GM13976 (cell line): ENCODE measurements at regions not wholly inside any gene's neighbourhood (a gene's known extent, or its start where the extent isn't known, plus 50 kb on each side); places are given as distances from the start of the nearest gene placed in this dataset.

ENCODE experiments used
- DNase-seq: peaks from one replicate; pipeline ENCODE4 v3.0.0; 2012; ENCODE audit warnings: low spot score
- in situ Hi-C: fragments of 300-500 bp; cut with MboI; formaldehyde crosslinking; loops from one replicate; pipeline ENCODE4 v1.12.0; 2022; ENCODE audit warnings: low sequenced_read_pairs, mixed read lengths, inconsistent platforms; ENCODE audit not compliant: unreplicated experiment
- TF ChIP-seq, protein P1 (sequence below): IDR thresholded peaks from 2 replicates; pipeline ENCODE4 v1.5.1; 2012; ENCODE audit warnings: borderline replicate concordance, mild to moderate bottlenecking; ENCODE audit not compliant: insufficient read depth; ENCODE audit errors: extremely low read depth, missing control alignments, control extremely low read depth

- DNase-seq, result no peak
- in situ Hi-C loops, result no loop called here
- TF ChIP-seq, protein P1, sequence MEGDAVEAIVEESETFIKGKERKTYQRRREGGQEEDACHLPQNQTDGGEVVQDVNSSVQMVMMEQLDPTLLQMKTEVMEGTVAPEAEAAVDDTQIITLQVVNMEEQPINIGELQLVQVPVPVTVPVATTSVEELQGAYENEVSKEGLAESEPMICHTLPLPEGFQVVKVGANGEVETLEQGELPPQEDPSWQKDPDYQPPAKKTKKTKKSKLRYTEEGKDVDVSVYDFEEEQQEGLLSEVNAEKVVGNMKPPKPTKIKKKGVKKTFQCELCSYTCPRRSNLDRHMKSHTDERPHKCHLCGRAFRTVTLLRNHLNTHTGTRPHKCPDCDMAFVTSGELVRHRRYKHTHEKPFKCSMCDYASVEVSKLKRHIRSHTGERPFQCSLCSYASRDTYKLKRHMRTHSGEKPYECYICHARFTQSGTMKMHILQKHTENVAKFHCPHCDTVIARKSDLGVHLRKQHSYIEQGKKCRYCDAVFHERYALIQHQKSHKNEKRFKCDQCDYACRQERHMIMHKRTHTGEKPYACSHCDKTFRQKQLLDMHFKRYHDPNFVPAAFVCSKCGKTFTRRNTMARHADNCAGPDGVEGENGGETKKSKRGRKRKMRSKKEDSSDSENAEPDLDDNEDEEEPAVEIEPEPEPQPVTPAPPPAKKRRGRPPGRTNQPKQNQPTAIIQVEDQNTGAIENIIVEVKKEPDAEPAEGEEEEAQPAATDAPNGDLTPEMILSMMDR, result no peak
Observed at GRCh38 chr12:5374713-5375112, 57.2 kb upstream of the NTF3 start.

GRCh38 chr12:5375547-5376295 lies 56.2 kb upstream of the NTF3 start:
- no peak for DNase-seq
- TF ChIP-seq, protein P1, result no peak
- in situ Hi-C loops, result no loop called here

GRCh38 chr12:5376591-5377207 lies 55.2 kb upstream of the NTF3 start:
- DNase-seq, result no peak
- TF ChIP-seq, protein P1, result no peak
- in situ Hi-C loops, result no loop called here

DNA sequence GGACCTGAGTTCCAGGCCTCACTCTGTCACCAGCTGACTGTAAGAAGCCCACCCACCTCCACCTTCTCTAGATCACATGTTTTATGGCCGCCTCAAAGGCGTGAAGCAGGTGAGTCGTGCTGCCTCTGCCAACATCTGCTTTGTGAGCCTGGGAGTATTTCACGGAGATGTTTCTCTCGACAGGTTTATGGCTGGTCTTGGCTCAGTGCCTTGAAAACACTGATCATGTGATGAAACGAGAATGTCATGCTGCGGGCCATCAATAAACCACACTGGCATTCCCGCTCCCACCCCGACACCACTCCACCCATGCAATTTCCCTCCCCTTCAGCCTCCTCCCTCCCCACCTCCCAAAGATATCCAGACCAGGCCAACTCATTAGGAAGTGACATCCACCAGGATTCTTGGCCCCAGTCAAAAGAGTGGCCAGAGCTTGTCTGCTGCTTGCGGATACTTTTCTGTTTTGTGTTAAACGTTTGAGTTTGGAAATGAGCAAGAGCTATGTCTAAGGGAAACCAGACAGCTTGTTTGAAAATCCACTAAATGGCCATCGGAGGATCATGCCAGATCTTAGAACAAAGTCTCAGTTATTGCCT lies 53.8 kb upstream of the NTF3 start:
- DNase-seq, result no peak
- in situ Hi-C loops, result no loop called here
- TF ChIP-seq, protein P1, result no peak

GRCh38 chr12:5379749-5380496 lies 52.0 kb upstream of the NTF3 start:
- no peak for DNase-seq
- in situ Hi-C loops, result no loop called here
- TF ChIP-seq, protein P1, result no peak
